NCI-H1417 (cell line): ENCODE measurements at regions not wholly inside any gene's neighbourhood (a gene's known extent, or its start where the extent isn't known, plus 50 kb on each side); places are given as distances from the start of the nearest gene placed in this dataset.
"Not testable (repeated sequence)": the region's sequence is repeated elsewhere in the genome, so short reads cannot be mapped to it uniquely, and the experiment has no call there.

Source experiments
- DNase-seq, 3 experiments: peaks; one replicate each; lab custom pipeline; 2025; lab: John Stamatoyannopoulos, UW

GRCh38 chr15:61403884-61404283 lies 174.8 kb upstream of the RORA start:
- DNase-seq: no peak

- no peak for DNase-seq
Observed at GRCh38 chr15:61401903-61402698, 173.0 kb upstream of the RORA start.

- no peak for DNase-seq
Observed at GRCh38 chr15:61398310-61398709, 169.2 kb upstream of the RORA start.

DNA sequence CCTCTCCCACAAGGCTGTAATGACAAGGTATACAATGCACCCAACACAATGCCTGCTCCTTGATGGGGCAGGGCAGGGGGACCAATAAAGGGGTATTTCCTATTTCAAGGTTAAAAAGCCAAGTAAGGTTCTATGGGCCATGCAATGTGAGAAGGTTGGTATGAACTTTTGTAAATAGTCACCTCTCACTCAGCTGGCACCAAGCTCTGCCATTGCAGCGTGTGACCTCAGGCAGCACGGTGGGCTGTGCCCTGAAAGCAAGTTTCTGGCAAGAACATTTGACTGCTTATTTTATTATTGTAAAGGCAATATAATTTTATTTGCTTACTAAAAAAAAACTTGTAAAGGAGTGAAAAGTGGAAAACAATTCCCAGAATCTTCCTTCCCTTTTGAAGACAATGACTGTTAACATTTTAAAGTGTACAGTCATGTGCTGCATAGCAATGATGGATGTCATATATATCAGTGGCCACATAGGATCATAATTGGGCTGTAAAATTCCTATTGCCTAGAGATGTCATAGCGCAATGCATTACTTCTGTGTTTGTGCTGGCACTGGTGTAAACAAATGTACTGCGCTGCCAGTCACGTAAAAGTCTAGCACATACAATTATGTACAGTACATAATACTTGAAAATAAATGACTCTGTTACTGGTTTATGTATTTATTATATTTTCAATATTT lies 167.3 kb upstream of the RORA start:
- no peak for DNase-seq

GRCh38 chr15:61393949-61394348 lies 164.8 kb upstream of the RORA start:
- no peak for DNase-seq

DNA sequence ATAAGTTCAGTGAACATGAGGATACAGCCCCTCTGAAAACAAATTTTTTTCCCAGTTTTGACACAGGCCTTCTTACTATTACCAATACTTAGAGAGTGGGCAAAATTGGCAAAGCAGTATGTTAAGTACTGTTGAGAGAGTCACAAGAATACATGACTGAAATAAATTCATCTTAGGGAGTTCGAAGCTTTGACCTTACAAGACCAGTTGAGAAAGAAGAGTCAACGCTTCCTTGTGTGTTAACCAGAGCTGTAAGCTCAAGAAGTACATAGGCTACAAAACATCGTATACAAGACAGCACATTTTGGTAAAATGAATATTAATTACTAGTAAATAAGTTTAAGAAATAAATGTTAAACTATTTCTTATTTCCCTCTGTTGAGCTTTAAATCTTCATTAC lies 164.4 kb upstream of the RORA start:
- no peak for DNase-seq

GRCh38 chr15:61390138-61390537 lies 161.0 kb upstream of the RORA start:
- no peak for DNase-seq

GRCh38 chr15:61389334-61390028 lies 160.4 kb upstream of the RORA start:
- no peak for DNase-seq

DNA sequence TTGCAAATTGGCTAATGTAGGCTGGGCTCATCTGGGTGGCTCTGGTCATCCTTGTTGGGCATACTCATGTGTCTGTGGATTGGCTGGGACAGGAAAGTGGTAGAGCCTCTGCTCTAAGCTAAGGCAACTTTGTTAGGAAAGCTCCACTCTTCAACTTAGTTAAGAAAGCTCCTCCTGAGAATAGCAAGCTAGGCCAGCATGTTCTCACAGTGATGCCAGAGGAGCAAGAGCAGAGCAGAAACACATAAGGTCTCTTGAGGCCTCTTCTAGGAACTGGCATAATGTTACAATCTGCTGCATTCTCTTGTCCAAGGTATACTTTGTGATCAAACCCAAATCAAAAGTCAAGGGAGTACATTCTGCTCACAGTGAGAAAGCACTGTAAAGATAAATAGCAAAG lies 158.6 kb upstream of the RORA start:
- DNase-seq: no peak

DNA sequence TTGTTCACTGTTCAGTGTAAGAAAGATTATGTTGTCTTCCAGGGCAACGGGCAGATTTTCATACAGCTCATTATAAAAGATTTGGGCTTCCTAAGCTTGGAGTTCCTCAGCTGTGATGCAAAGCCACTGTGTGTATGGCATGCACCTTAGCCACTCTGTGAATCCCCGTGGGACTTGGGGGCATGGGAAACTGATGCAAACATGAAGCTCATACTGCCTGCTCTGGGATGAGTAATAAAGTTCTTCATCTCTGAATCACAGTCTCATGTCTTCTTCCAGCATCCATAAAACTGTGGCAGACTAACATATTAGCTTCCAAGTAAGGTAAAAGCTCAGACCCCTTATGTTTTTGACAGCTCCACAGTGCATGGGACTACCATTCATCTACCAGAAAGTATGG lies 154.3 kb upstream of the RORA start:
- DNase-seq: no peak

GRCh38 chr15:61382927-61383326 lies 153.8 kb upstream of the RORA start:
- DNase-seq: no peak

GRCh38 chr15:61381501-61381900 lies 152.4 kb upstream of the RORA start:
- DNase-seq: no peak

DNA sequence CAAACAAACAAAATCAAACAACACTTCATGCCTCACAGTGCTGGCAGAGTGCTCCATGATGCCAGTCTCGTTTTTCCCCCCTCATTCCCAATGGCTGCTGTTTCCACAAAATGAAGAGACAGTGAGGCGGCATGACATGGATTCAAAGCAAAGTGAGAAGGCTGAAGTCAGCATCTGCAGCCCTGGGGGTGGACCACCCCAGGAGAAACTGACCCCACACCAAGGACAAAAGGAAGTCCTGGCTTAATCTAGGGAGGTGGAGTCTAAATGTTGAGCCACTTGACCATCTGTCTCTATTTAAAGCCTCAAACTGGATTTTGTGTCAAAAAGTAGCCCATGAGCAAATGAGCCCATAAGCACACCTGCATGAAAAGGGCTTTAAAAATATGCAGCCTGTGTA lies 151.2 kb upstream of the RORA start:
- DNase-seq: no peak

GRCh38 chr15:61379005-61379404 lies 149.9 kb upstream of the RORA start:
- DNase-seq: no peak

DNA sequence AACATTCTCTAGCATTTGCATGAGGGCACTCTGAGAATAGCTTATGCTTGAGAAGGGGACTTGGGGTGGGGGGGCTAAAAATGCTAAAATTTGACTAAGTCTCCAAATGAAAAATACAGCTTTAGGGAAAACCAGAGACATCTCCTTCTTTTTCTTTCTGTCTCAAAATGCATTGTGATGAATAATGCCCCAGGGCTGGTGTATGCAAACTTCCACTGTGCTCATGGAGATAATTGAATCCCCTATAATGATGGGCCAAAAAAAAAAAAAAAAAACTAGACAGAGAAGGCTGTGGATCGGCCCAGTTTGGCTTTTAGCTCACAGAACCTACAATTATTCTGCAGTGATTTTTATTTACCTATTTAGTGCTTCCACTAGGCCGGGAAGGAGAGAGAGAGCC lies 147.9 kb upstream of the RORA start:
- peak in 2 of 3 experiments; percentile 7 to 34 for DNase-seq

GRCh38 chr15:61376516-61376915 lies 147.4 kb upstream of the RORA start:
- DNase-seq: no peak

DNA sequence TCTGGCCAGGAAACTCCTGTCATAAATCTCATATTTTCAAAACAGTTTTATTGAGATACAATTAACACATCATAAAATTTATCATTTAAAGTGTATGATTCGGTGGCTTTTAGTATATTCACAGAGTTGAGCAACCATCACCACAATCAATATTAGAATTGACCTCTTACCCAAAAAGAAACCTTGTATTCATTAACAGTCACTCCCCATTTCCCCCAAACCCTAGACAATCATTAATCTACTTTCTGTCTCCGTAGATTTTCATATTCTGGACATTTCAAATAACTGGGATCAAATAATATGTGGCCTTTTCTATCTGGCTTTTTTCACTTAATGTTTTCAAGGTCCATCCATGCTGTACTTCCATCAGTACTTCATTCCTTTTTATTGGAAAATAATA lies 145.7 kb upstream of the RORA start:
- no peak for DNase-seq

- DNase-seq: peak in 2 of 3 experiments; percentile 23 to 51
Observed at GRCh38 chr15:61367953-61368352, 138.9 kb upstream of the RORA start.

DNA sequence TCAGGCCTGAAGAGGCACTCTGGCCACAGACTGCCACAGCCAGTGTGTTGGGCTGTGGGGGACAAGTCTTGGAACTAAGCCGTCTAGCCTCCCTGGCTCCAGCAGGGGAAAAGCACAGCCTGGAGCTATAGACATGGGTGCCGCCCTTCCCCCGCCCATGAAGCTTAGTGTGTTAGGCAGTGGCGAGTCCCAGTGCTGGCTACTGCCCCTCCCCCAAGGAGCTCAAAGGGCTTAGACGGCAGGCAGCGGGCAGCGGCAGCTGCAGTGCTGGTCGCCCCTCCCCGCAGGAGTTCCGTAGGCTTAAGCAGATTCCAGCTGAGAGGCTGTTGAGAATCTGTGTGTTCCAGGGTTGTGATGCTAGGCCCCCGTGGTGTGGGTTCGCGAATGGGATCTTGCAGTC lies 135.8 kb upstream of the RORA start:
- DNase-seq: peak in 2 of 3 experiments; percentile 57 to 76

GRCh38 chr15:61362912-61363311 lies 133.8 kb upstream of the RORA start:
- DNase-seq: not testable (repeated sequence)

DNA sequence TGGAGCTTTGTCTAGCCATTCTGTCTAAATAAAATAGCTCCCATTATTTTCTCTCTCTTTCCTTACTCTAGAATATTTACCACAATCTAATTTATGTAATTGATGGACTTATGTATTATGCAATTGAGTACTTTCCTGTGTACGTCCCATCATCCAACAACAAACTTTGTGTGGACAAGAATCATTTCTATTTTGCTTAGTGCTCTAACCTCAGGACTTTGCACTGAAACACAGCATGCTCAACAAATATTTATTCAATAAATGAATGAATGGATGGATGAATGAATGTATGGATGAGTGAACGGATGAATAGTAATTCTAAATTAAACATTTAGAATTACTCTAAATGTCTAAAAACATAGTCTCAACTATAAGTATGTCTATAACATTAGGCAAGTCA lies 115.2 kb upstream of the RORA start:
- DNase-seq: no peak

DNA sequence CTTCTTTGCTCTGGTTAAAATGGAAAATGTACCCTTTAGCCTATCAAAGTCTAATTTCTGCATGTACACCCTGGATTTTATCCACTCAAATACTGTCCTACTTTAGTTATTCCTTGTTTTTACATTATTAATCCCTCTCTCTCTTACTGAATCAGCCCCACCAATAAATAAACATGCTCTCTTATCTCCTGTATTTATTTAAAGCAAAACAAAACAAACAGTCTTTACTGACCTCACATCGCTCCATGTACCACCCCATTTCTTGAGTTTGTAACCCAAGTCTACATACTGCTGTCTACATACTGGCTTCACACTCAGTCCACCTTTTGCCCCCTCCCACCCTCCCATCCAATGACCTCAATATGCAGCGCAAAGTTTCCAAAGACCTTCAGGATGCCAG lies 113.3 kb upstream of the RORA start:
- no peak for DNase-seq

- peak in 1 of 3 experiments; percentile 39 for DNase-seq
Observed at GRCh38 chr15:61339516-61339915, 110.4 kb upstream of the RORA start.
